Activated CD4-positive, alpha-beta T cell treated with anti-CD3 and anti-CD28 coated beads for 24 hours (primary cell): ENCODE measurements at regions not wholly inside any gene's neighbourhood (a gene's known extent, or its start where the extent isn't known, plus 50 kb on each side); places are given as distances from the start of the nearest gene placed in this dataset.
"Not testable (repeated sequence)": the region's sequence is repeated elsewhere in the genome, so short reads cannot be mapped to it uniquely, and the experiment has no call there.

Source experiments
- DNase-seq, 2 donors: peaks; one replicate each; pipeline ENCODE4 v3.0.0-alpha.2; 2020; ENCODE audit warnings: low read depth in 2 of 2

DNA sequence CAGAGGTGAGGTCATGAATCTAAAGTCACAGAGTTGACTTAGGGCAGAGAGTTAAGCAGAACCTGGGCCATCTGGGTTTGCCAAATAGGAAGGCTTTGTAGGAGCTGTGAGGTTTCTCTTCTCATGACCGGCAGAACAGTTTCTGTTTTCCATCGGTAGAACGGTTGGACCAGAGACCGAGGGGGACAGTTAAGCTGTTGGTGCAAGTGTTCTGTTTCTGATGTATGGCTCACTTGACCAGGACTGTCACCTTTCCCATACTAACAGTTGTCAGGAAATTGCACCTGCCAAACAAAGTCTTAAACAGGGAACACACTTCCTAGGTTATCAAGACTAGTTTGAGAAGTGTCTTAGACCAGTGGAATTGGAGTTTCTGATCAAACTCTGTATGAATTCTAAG is 158.3 kb downstream of the PDCD6IP start:
- no peak for DNase-seq

DNA sequence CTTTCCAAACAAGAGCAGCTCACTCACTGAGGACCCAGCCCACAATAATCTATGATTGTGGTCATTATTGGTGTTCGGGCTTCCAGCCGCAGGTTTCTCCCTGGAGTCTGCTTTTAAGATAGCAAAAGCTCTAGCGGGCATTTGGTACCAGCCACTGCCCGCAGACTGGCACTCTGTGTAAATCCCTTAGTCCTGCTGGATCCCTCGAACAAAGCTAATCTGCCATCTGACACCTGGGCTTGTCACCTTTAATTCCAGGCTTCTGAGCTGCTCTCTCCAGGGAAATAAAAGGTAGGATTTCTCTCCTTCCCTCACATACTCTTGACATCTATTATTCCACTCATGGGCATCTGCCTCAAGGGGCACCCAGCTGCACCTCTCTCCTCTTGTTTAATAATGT is 158.7 kb downstream of the PDCD6IP start:
- no peak for DNase-seq

DNA sequence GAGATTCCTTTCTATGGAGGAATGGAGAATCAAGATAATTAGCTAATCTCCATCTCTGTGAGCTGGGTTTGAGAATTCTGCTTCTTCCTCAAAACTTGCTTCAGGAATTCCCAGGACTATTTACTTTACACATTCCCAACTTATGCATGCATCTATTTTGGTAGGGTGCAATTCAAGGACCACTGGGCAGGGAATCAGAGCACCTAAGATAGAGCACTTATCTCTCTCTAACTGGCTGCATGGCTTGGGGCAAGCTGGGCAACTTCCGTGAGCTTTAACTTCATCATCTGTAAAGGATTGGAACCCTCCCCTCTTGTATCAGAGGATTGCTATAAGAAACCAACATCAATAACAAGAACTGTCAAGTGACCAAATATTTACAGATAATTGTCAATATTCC is 160.2 kb downstream of the PDCD6IP start:
- DNase-seq: no peak

DNA sequence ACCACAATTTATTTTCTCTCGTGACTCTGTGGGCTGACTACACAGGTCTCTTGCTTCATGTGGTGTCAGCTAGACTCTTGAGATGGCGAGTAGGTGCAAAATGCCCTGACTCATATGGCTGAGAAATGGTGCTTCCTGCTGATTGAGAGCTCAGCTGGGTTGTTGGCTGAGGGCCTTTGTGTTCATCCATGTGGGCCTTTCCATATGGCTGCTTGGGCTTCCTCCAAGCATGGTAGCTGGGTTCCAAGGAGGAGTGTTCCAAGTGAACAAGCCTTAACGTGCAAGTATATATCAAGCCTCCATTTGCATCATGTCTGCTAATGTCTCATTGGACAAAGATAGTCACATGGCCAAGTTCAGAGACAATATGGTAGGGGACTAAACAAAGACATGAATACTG is 164.0 kb downstream of the PDCD6IP start:
- no peak for DNase-seq

DNA sequence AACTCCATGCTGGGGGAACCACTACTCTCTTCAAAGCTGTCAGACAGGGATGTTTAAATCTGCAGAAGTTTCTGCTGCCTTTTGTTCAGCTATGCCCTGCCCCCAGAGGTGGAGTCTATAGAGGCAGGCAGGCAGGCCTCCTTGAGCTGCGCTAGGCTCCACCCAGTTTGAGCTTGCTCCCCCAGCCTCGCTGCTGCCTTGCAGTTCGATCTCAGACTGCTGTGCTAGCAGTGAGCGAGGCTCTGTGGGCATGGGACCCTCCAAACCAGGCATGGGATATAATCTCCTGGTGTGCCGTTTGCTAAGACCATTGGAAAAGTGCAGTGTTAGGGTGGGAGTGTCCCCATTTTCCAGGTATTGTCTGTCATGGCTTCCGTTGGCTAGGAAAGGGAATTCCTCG is 171.8 kb downstream of the PDCD6IP start:
- not testable (repeated sequence) for DNase-seq

DNA sequence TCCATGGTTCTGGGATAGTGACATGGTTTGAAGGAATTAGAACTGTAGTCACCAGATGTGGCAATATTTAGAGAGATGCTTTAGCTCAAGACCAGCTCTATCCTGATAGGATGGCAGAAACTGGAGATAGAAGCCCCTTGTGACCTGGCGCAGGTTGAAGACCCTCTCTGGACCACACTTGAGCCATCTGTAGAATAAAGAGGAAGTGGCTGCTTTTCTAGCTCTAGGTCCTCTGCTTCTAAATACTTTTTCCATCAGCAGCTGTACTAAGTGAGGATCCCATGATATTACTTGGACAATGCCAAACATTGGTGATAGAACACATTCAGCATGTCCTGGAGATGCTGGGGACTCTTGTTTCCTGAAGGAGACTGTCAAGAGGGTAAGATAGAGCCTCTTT is 172.6 kb downstream of the PDCD6IP start:
- no peak for DNase-seq

DNA sequence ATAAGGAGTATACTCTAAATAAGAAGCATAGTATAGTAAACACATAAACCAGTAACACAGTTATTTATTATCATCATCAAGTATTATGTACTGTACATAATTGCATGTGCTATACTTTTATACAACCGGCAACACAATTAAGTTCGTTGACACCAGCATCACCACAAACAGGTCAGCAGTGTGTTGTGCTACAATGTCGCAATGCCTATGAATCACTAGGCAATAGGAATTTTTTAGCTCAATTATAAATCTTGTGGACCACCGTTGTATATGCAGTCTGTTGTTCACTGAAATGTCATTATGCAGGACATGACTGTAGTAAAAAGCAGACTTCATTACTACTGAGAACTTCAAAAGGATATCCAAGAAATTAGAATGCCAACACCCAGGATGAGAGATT is 177.0 kb downstream of the PDCD6IP start:
- DNase-seq: no peak

DNA sequence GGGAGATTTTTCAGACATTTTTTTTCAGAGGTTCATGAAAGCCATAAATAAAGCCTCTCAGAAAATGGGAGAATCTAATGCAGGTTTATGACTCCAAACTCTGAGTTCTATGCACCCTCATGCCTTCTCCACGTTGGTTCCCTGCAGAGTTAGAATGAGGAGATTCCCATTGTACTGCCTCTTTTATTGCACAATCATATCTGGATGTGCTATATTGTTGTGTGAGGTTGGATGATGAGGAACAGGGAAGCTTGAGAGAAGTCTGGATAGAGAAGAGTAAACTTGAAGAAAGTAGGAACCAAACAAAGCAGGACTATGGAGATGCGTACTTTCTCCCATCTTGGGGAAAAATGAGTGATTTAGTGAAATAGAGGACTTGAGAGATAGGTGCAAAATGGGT is 178.8 kb downstream of the PDCD6IP start:
- no peak for DNase-seq

DNA sequence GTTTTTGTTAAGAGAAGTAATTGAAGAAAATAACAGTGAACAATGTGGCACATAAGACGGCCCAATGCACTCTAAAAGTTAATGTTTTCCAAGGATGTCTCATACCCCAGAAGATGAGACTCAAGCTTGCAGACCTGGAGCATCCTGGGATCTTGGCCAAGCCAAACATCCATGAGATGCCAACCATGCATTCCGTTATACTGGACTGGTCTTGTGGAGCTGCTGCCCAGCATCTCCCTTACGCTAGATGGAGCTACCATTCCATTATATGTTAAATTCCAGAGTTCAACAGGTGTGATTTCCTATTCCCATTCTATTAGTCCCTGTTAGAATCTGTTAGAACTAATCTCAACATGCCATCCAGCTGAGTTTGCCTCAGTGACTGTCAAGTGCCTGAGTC is 181.8 kb downstream of the PDCD6IP start:
- no peak for DNase-seq

DNA sequence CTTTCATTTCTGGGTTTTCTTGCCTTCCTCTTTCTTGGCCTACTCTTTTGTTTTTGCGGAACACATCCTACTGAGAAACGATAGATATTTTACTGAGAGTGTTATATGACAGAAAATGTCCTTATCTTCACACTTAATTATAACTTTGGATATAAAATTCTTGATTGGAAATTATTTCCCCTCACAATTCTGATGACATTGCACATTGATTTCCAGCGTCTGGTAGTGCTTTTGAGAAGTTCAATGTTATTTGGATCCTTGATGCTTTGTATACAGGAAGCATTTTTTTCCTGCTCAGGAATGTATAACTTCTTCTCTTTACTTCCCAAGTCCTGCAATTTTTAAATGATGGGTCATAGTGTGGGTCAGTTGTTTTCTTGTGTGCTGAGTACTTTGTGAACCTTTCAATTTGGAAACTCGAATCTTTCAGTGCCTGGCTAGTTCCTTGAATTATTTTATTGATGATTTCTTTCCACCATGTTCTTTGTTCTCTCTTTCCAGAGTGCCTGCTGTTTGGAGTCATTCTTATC is 183.9 kb downstream of the PDCD6IP start:
- DNase-seq: no peak

DNA sequence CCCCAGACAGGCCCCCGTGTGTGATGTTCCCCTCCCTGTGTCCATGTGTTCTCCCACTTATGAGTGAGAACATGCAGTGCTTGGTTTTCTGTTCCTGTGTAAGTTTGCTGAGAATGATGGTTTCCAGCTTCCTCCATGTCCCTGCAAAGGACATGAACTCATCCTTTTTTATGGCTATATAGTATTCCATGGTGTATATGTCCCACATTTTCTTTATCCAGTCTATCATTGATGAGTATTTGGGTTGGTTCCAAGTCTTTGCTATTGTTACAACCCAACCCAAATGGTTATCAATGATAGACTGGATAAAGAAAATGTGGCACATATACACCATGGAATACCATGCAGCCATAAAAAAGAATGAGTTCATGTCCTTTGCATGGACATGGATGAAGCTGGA is 184.5 kb downstream of the PDCD6IP start:
- not testable (repeated sequence) for DNase-seq

DNA sequence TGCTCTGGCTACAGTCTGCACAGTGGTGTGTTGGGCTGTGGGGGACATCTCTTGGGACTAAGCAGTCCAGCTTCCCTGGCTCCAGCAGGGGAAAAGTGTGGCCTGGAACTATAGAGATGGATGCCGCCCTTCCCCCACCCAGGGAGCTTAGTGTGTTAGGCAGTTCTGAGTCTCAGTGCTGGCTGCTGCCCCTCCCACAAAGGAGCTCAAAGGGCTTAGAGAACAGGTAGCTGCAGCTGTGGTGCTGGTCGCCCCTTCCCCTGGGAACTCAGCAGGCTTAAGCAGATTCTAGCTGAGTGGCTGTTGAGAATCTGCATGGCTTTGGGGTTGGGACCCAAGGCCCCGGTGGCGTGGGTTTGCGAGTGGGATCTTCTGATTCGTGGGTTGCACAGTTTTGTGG is 190.8 kb downstream of the PDCD6IP start:
- DNase-seq: no peak

DNA sequence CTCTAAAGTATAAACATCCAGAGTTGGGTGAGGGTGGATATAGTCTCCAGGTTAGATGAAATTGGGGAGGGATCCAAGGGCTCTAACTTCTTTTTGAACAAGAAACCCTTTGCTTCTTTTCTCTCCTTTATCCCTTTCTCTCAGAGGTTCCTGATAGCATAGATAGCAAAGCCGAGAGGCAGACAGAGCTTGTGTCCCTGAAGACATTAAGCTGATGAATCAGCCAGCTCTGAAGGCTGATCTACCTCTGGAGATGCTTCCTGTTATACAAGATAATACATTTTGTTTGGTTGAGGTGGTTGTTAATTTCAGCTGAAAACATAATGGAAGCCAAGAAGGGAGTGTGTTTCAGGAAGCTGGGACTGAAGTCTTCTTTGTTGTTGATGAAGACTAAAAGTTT is 193.2 kb downstream of the PDCD6IP start:
- DNase-seq: no peak

DNA sequence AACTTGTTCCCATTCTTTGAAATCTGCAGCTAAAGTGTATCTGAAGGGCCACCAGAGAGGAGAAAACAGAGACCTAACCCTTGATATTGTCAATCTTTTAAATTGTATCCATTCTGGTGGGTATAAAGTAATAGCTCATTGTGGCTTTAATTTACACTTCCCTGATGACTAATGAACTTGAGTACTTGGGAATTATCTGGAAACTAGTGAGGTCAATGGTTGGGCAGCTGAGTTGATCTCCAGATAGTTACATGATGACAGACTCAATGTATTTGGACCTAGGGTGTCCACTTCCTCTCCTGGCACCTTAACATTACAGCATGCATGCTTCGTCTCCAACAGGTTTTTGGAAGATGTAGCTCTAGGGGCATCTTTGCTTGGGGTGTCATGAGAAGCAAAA is 195.2 kb downstream of the PDCD6IP start:
- no peak for DNase-seq

DNA sequence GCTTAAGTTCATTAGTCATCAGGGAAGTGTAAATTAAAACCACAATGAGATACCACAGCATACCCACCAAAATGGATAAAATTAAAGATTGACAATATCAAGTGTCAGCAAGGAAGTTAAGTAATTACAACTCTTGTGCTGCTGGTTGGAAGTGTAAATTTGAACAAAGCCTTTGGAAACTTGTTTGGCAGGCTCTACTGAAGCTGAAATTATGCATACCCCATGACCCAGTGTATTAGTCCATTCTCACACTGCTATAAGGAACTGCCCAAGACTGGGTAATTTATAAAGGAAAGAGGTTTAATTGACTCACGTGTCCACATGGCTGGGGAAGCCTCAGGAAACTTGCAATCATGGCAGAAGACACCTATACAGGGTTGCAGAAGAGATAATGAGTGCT is 196.1 kb downstream of the PDCD6IP start:
- no peak for DNase-seq

DNA sequence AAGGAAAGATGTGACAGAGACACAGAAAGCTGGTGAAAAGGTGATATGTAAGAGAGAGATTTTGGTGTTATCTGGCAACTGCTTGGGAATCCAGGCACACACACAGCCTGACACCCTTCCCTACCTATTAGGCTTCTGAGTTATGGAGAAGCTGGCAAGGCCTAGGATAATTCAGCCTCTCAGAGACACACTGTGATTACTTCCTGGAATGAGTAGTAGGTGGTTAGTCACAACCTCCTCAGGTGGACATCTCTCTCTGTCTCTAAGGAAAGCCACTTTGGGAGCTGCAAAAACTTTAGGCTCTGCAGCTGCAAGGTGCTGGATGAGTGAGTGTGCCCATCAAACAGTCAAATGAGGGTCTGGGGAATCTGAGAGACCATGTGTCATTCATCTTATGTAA is 201.9 kb downstream of the PDCD6IP start:
- no peak for DNase-seq

DNA sequence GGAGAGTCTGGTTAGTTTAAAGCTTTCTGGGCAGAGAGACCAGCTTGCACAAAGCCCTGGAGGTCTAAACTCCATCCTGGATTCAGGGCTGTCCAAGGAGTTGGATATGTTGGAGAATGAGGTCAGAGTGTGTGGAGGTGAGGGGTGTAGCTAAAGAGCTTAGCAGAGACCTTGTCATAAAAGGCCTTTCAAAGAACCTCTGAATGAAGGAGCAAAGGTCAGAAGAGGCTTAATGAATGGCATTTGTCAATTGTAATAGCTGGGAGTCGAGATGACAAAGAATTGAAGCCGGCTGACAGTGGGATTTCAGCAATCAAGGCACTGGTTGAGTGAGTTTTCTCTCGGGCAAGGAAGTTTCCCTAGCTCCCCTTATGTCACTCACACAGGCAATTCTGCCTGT is 202.6 kb downstream of the PDCD6IP start:
- DNase-seq: no peak

DNA sequence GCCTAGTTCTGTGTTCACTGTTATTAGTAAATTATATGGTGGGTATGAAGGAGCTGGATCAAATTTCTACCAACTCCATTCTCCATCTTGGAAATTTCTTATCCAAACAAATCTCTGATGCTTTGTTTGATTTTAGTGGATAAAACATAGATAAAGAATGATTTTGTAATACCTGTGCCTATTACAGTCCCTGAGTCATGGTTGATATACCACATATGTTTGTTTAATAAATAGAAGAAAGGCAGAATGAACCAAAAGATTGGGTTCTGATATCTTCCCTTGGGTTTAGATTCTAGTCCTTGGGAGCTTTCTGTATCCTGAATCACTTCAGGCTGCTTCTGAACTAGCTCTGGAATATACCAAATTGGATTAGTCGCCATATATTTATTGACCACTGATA is 203.6 kb downstream of the PDCD6IP start:
- DNase-seq: no peak

DNA sequence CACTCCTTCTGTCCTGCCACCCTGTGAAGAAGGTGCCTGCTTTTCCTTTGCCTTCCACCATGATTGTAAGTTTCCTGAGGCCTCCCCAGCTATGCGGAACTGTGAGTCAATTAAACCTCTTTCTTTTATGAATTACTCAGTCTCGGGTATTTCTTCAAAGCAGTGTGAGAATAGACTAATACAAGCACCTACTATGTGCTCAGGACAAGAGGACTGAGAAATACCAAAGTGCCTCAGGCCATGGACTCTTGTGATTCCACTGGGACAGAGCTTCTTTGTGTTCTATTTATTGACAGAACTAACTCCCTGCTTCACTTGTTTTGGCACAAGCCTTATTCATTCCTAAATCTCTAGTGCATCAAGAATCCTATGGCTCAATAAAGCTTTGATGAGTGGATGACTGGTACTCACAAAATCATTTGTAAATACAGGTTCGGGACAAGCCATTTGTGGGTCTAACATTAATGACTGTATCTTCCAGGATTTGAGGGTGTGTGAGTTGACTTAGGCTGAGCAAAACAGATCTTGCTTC is 204.2 kb downstream of the PDCD6IP start:
- DNase-seq: no peak

DNA sequence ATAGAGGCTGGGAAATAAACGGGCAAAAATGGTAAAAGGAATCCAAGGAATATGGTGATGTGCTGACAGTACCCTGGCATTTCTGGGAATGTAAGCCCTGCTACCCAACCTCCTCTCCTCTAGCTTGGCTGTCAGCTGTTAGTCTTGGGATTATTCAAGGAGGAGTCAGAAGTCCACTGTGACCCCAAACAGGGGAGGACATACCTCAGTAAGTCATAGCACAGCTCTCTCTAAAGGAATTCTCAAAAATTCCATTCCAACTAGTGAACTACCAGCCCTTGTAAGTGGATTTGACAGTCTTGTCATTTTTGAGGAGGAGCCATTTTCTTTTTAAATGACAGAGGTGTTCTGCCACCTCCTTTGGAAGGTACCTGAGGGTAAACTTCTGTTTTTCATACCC is 207.5 kb downstream of the PDCD6IP start:
- DNase-seq: no peak

DNA sequence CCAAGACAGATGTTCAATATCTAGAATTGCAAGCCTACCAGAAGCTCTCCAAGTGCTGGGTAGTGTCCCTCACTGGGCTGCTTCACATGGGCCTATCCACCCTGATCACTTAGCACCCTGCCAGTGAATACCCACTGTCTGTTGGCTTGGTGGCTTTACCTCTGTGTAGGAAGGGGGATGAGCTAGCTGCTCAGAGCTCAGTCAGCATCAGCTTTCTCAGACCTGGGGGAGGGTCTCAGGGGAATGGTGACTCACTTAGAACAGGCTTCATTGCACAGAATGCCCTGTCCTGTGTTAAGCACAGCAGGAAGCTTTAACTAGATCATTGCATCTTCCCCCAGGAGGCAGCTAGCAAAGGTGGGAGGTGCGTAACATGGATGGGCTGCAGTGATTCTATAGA is 209.8 kb downstream of the PDCD6IP start:
- no peak for DNase-seq

DNA sequence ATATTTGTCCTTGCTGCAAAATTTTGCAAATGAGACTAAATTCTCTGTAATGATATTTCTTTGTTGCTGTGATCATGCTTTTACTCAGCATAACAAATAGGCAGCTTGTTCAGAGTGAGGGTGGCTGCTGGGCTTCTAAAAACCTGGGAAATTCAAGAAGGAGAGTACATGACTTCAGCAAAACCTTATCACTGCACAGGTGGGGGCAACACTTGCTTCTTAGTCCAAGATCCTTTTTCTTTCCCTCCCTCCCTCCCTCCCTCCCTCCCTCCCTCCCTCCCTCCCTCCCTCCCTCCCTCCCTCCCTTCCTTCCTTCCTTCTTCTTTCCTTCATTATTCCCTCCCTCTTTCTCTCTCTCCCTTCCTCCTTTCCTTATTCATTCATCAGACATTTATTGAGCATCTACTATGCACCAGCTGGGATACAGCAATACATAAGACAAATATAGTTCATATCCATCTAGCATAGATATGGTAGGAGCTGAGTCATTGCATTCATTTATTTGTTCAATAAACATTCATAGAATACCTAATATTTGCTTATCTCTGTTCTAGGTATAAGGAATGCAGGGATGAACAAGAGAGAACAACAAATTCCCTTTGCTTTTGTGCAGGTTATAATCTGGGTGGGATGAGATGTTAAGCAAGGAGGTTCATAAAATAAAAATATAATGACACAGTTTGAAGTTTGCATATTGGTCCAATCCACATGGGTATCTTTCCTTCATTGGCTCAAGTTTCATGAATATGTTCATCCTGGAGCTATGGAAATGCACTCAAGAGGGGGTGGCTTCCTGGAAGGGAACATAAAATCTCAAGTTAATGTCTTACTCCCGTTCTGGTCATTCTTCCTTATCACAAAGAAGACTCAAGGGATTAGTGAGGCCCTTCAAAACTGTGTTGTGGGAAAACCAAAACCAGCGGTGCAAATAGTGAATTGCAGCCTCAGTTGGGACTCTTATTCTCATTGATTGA is 210.7 kb downstream of the PDCD6IP start:
- no peak for DNase-seq
